GM12891 (cell line): ENCODE measurements at regions not wholly inside any gene's neighbourhood (a gene's known extent, or its start where the extent isn't known, plus 50 kb on each side); places are given as distances from the start of the nearest gene placed in this dataset.

ENCODE experiments used
- POLR2A ChIP-seq: IDR thresholded peaks from 2 replicates; pipeline ENCODE4 v1.6.1; 2011; ENCODE audit warnings: low read depth, low read length, control low read depth
- POLR2AphosphoS5 ChIP-seq: IDR thresholded peaks from 2 replicates; pipeline ENCODE4 v1.6.1; 2011; ENCODE audit warnings: low read depth, low read length, control low read depth
- POU2F2 ChIP-seq: IDR thresholded peaks from 2 replicates; pipeline ENCODE4 v1.6.1; 2011; ENCODE audit warnings: low read depth, mild to moderate bottlenecking, control low read depth, low read length, moderate library complexity
- SPI1 ChIP-seq: IDR thresholded peaks from 2 replicates; pipeline ENCODE4 v1.6.1; 2011; ENCODE audit warnings: low read depth, low read length, control low read depth

DNA sequence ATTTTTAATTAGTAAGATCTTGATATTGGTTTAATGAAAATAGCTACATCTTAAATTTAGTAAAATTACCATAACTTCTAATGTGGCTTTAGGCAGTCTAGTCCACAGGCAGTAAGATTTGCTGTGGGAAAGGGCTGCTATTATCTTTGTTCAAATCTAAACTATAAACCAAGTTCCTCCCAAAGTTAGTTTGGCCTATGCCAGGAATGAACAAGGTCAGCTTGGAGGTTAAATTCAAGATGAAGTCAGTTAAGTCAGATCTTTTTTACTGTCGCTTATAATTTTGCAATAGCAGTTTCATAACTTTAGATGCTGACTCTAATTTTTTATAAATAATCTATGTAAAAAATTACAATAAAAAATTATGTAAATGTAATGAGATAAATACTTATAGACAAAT lies 1016.9 kb upstream of the ALCAM start:
- TF ChIP-seq POU2F2 (no peak), POLR2AphosphoS5 (no peak), POLR2A (no peak), SPI1 (no peak)
